Fibroblast of lung (primary cell): ENCODE measurements at regions not wholly inside any gene's neighbourhood (a gene's known extent, or its start where the extent isn't known, plus 50 kb on each side); places are given as distances from the start of the nearest gene placed in this dataset.
A peak's percentile ranks its signal among the peaks of the same experiment; 100 is the strongest.

Experiments
- DNase-seq, 2 donors: peaks; one replicate each; pipeline versions ENCODE4 v3.0.0 to v3.0.0-alpha.2; 2010; ENCODE audit warnings: low read depth in 2 of 2
- H2AFZ ChIP-seq: 2 replicates; pipeline ENCODE4 v1.5.1; 2012; ENCODE audit warnings: low read length, control low read depth, inconsistent platforms
- H3K27ac ChIP-seq: 2 replicates; pipeline ENCODE4 v1.5.1; 2011; ENCODE audit warnings: low read length, control low read depth; ENCODE audit not compliant: insufficient read depth
- H3K27me3 ChIP-seq: 2 replicates; pipeline ENCODE4 v1.5.1; 2011; ENCODE audit warnings: mild to moderate bottlenecking, low read length; ENCODE audit not compliant: control insufficient read depth, insufficient read depth
- H3K36me3 ChIP-seq: 2 replicates; pipeline ENCODE4 v1.5.1; 2011; ENCODE audit warnings: low read length; ENCODE audit not compliant: control insufficient read depth, insufficient read depth
- H3K4me1 ChIP-seq: 2 replicates; pipeline ENCODE4 v1.5.1; 2011; ENCODE audit warnings: low read length; ENCODE audit not compliant: control insufficient read depth, insufficient read depth; ENCODE audit errors: extremely low read depth
- H3K4me2 ChIP-seq: 2 replicates; pipeline ENCODE4 v1.5.1; 2011; ENCODE audit warnings: low read length, control low read depth; ENCODE audit not compliant: insufficient read depth; ENCODE audit errors: extremely low read depth
- H3K4me3 ChIP-seq, 4 experiments: fragments of 200-600 bp in 1 of 4; sonication (generic) in 1 of 4; replicated peaks in 1 of 4; 2 replicates each; pipeline ENCODE4 v1.5.1; 2011 to 2016; ENCODE audit warnings: low read length in 4 of 4, low read depth in 3 of 4, mild to moderate bottlenecking in 3 of 4, control low read depth in 2 of 4, inconsistent platforms in 1 of 4, mixed read lengths in 1 of 4; ENCODE audit not compliant: insufficient read depth in 1 of 4; ENCODE audit errors: control extremely low read depth in 1 of 4
- H3K79me2 ChIP-seq: 2 replicates; pipeline ENCODE4 v1.5.1; 2012; ENCODE audit warnings: mild to moderate bottlenecking, low read length, inconsistent platforms; ENCODE audit not compliant: control insufficient read depth, insufficient read depth
- H3K9ac ChIP-seq: 2 replicates; pipeline ENCODE4 v1.5.1; 2011; ENCODE audit warnings: mild to moderate bottlenecking, low read length, control low read depth; ENCODE audit not compliant: insufficient read depth
- H3K9me3 ChIP-seq: 2 replicates; pipeline ENCODE4 v1.5.1; 2012; ENCODE audit warnings: low read depth, low read length; ENCODE audit not compliant: control insufficient read depth, insufficient read depth
- H4K20me1 ChIP-seq: 2 replicates; pipeline ENCODE4 v1.5.1; 2011; ENCODE audit warnings: low read length; ENCODE audit not compliant: control insufficient read depth, insufficient read depth; ENCODE audit errors: extremely low read depth
- EZH2 ChIP-seq: IDR thresholded peaks from 2 replicates; pipeline ENCODE4 v1.5.1; 2012; ENCODE audit warnings: low read length, control low read depth, mild to moderate bottlenecking; ENCODE audit errors: missing control alignments
- TF ChIP-seq, protein P1 (sequence below), 2 donors: IDR thresholded peaks in 1 of 2; conservative IDR thresholded peaks in 1 of 2; 1 replicate in 1 of 2; 2 replicates in 1 of 2; pipeline ENCODE4 v1.5.1; 2011 to 2012; ENCODE audit warnings: low read length in 2 of 2, control low read depth in 1 of 2, inconsistent platforms in 1 of 2, low read depth in 1 of 2, mild to moderate bottlenecking in 1 of 2

- no peak for DNase-seq
- Histone ChIP-seq H3K79me2 (no peaks in the 10 kb centered on the region), H3K9ac (no peak overlapping the region), H3K27me3 (no peaks in the 10 kb centered on the region), H3K4me3 (peak overlapping the region in 1 of 4 experiments; percentile 35), H2AFZ (no peak overlapping the region), H4K20me1 (no peaks in the 10 kb centered on the region), H3K4me1 (no peaks in the 10 kb centered on the region), H3K9me3 (no peaks in the 10 kb centered on the region), H3K36me3 (no peaks in the 10 kb centered on the region), H3K27ac (no peak overlapping the region), H3K4me2 (no peak overlapping the region)
- TF ChIP-seq, protein P1, sequence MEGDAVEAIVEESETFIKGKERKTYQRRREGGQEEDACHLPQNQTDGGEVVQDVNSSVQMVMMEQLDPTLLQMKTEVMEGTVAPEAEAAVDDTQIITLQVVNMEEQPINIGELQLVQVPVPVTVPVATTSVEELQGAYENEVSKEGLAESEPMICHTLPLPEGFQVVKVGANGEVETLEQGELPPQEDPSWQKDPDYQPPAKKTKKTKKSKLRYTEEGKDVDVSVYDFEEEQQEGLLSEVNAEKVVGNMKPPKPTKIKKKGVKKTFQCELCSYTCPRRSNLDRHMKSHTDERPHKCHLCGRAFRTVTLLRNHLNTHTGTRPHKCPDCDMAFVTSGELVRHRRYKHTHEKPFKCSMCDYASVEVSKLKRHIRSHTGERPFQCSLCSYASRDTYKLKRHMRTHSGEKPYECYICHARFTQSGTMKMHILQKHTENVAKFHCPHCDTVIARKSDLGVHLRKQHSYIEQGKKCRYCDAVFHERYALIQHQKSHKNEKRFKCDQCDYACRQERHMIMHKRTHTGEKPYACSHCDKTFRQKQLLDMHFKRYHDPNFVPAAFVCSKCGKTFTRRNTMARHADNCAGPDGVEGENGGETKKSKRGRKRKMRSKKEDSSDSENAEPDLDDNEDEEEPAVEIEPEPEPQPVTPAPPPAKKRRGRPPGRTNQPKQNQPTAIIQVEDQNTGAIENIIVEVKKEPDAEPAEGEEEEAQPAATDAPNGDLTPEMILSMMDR (conservative IDR thresholded peaks at IDR 0.05 in 1 of 2, IDR thresholded peaks at IDR 0.05 in 1 of 2; ENCODE audit: low read depth in 1 of 2, low read length in 2 of 2), result no peak
- TF ChIP-seq EZH2, result no peak
Measured at GRCh38 chr1:95889400-95889799, 655.4 kb downstream of the RWDD3 start.

GRCh38 chr1:95893921-95894320, 659.9 kb downstream of the RWDD3 start:
- Histone ChIP-seq H3K9ac (no peak overlapping the region), H3K79me2 (no peaks in the 10 kb centered on the region), H2AFZ (no peak overlapping the region), H3K4me1 (no peaks in the 10 kb centered on the region), H3K4me2 (no peak overlapping the region), H3K4me3 (no peak overlapping the region), H3K27me3 (no peaks in the 10 kb centered on the region), H3K9me3 (no peaks in the 10 kb centered on the region), H3K27ac (no peak overlapping the region), H4K20me1 (no peaks in the 10 kb centered on the region), H3K36me3 (no peaks in the 10 kb centered on the region)
- DNase-seq, result no peak
- TF ChIP-seq, protein P1 (conservative IDR thresholded peaks at IDR 0.05 in 1 of 2, IDR thresholded peaks at IDR 0.05 in 1 of 2; ENCODE audit: low read depth in 1 of 2, low read length in 2 of 2), result no peak
- no peak for TF ChIP-seq EZH2

DNA sequence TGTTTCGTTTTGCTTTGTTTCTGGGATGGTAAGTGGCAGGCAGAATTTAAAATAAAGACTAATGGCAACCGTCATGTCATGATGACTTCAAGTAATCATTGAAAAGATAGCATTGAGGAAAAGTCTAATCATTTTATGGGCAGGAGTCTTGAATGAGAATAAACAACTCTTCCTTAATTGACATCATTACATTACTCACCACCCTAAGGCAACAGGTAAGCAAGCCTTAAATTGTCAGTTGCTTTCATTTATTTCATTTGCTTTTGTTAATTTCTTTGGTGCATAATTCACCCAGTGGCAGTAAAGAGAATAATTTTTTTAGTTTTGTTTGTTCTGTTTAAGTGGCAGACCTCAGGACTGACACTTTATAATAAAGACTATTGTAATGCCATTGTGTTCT, 669.0 kb downstream of the RWDD3 start:
- Histone ChIP-seq H3K27ac (no peak overlapping the region), H2AFZ (no peak overlapping the region), H3K4me3 (no peak overlapping the region), H3K79me2 (no peaks in the 10 kb centered on the region), H3K9me3 (no peaks in the 10 kb centered on the region), H4K20me1 (no peaks in the 10 kb centered on the region), H3K9ac (no peak overlapping the region), H3K36me3 (no peaks in the 10 kb centered on the region), H3K27me3 (no peaks in the 10 kb centered on the region), H3K4me1 (no peaks in the 10 kb centered on the region), H3K4me2 (no peak overlapping the region)
- no peak for DNase-seq
- TF ChIP-seq, protein P1 (conservative IDR thresholded peaks at IDR 0.05 in 1 of 2, IDR thresholded peaks at IDR 0.05 in 1 of 2; ENCODE audit: low read depth in 1 of 2, low read length in 2 of 2), result no peak
- no peak for TF ChIP-seq EZH2
